SIG-M5 treated with dmso at 0.1 percent for 504 hours (cell line): ENCODE measurements at regions not wholly inside any gene's neighbourhood (a gene's known extent, or its start where the extent isn't known, plus 50 kb on each side); places are given as distances from the start of the nearest gene placed in this dataset.
"Not testable (repeated sequence)": the region's sequence is repeated elsewhere in the genome, so short reads cannot be mapped to it uniquely, and the experiment has no call there.

ENCODE experiments used
- DNase-seq: peaks from one replicate; lab custom pipeline; 2025; ENCODE audit not compliant: unreplicated experiment; lab: John Stamatoyannopoulos, UW

GRCh38 chr6:44037847-44038542 is 89.3 kb downstream of the MRPL14 start:
- no peak for DNase-seq

- not testable (repeated sequence) for DNase-seq
Observed at GRCh38 chr6:44037276-44037675, 90.0 kb downstream of the MRPL14 start.

- peak; percentile 75 for DNase-seq
Observed at GRCh38 chr6:44036699-44037101, 90.6 kb downstream of the MRPL14 start.

GRCh38 chr6:44036196-44036595 is 91.1 kb downstream of the MRPL14 start:
- DNase-seq, result no peak

- DNase-seq, result no peak
Observed at GRCh38 chr6:44035621-44036020, 91.6 kb downstream of the MRPL14 start.

GRCh38 chr6:44034931-44035345 is 92.3 kb downstream of the MRPL14 start:
- DNase-seq, result no peak

GRCh38 chr6:44034391-44034861 is 92.8 kb downstream of the MRPL14 start:
- no peak for DNase-seq

- DNase-seq, result no peak
Observed at GRCh38 chr6:44030812-44031454, 96.3 kb downstream of the MRPL14 start.

- DNase-seq, result no peak
Observed at GRCh38 chr6:44029444-44030185, 97.6 kb downstream of the MRPL14 start.

GRCh38 chr6:44028789-44029310 is 98.4 kb downstream of the MRPL14 start:
- DNase-seq, result no peak

GRCh38 chr6:44025226-44025625 is 102.0 kb downstream of the MRPL14 start:
- DNase-seq, result no peak

GRCh38 chr6:44024574-44025219 is 102.6 kb downstream of the MRPL14 start:
- no peak for DNase-seq

- no peak for DNase-seq
Observed at GRCh38 chr6:44023586-44024454, 103.4 kb downstream of the MRPL14 start.

- DNase-seq, result no peak
Observed at GRCh38 chr6:44022671-44023352, 104.4 kb downstream of the MRPL14 start.

GRCh38 chr6:44022296-44022661 is 105.0 kb downstream of the MRPL14 start:
- peak; percentile 30 for DNase-seq

- no peak for DNase-seq
Observed at GRCh38 chr6:44021589-44022295, 105.5 kb downstream of the MRPL14 start.

GRCh38 chr6:44020664-44021425 is 106.4 kb downstream of the MRPL14 start:
- DNase-seq, result no peak

GRCh38 chr6:44020148-44020547 is 107.1 kb downstream of the MRPL14 start:
- no peak for DNase-seq
